ENCODE measurements at regions not wholly inside any gene's neighbourhood (a gene's known extent, or its start where the extent isn't known, plus 50 kb on each side); places are given as distances from the start of the nearest gene placed in this dataset.
A peak's percentile ranks its signal among the peaks of the same experiment; 100 is the strongest.
"Not testable (repeated sequence)": the region's sequence is repeated elsewhere in the genome, so short reads cannot be mapped to it uniquely, and the experiment has no call there.

DNA sequence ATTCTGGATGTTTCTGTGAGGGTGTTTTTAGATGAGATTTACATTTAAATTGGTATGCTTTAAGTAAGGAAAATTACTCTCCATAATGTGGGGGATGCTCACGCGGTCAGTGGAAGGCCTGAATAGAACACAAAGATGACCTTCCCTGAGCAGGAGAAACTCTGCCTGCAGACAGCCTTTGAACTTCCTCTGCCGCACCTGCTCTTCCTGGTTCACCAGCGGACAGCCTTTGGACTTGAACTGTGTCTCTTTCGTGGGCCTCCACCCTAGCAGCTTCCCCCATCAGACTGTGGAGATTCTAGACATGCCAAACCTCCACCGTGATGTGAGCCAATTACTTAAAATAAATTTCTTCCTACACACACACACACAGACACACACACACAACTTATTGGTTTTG, 210.7 kb downstream of the EFCAB11 start:
- no peak for DNase-seq (ENCODE audit: low read depth in 2 of 3, low spot score in 2 of 3)

- DNase-seq (ENCODE audit: low read depth in 2 of 3, low spot score in 2 of 3) = no peak
These were observed 214.3 kb downstream of the EFCAB11 start for GRCh38 chr14:89740241-89740640.

GRCh38 chr14:89736881-89737280, 217.6 kb downstream of the EFCAB11 start:
- DNase-seq (ENCODE audit: low read depth in 2 of 3, low spot score in 2 of 3) = no peak

DNA sequence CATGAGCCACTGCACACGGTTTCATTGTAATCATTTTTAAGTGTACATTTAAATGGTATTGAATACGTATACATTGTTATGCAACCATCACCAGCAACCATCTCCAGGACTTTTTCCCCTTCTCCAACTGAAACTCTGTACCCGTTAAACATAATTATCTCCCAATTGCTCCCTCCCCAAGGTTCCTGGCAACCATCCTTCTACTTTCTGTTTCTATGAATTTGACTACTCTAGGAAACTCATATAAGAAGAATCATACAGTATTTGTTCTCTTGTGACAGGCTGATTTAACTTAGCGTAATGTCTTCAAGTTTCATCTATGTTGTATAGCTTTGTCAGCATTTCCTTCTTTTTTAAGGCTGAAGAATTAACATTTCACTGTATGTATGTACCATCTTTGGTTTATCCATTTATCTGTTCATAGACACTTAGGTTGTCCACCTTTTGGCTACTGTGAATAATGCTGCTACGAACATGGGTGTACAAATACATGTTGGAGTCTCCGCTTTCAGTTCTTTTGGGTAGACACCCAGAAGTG, 223.1 kb downstream of the EFCAB11 start:
- no peak for DNase-seq (ENCODE audit: low read depth in 2 of 3, low spot score in 2 of 3)

- DNase-seq (ENCODE audit: low read depth in 2 of 3, low spot score in 2 of 3) = no peak
These were observed 223.8 kb downstream of the EFCAB11 start for GRCh38 chr14:89730687-89731086.

DNA sequence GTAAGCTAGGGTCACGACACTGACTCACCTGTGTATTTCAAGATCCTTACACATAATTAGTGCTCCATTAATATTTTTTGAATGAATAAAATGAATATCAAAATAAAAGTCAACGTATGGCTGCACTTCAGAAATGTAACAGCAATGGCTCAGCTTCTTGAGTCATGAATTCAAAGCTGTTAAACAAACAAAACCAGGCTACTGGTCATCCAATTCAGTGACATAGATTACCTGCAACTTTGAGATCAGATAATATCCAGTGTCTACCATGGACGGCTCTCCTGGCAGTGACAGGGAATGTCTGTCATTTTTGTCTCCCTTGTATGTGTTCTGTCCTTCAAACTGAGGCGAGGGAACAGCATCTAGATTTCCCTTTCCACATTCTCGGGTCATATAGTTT, 225.6 kb downstream of the EFCAB11 start:
- no peak for DNase-seq (ENCODE audit: low read depth in 2 of 3, low spot score in 2 of 3)

DNA sequence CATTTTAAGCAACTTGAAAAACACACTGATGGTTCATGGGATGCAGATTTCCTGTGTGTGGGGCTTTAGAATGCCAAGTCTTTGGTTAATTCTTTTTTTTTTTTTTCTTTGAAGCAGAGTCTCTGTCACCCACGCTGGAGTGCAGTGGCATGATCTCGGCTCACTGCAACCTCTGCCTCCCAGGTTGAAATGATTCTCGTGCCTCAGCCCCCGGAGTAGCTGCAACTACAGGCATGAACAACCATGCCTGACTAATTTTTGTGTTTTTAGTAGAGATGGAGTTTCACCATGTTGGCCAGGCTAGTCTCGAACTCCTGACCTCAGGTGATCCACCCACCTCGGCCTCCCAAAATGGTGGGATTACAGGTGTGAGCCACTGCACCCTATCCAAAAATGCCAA, 228.3 kb downstream of the EFCAB11 start:
- not testable (repeated sequence) for DNase-seq (ENCODE audit: low read depth in 2 of 3, low spot score in 2 of 3)

DNA sequence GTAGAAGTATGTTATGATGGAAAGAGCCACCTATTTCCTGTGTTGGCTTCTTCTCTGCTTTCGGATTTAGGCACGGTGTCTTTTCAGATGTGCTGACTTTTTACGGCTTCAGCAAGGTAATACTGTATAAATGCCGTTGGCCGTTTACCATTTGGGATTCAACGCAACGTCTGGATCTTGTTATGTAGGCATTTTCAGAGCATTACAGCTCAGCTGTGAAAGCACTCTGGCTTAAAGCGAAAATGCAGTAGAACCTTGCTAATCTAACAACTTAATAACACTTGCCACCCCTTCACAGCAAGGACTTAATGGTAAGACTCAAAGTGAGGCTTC, 229.9 kb downstream of the EFCAB11 start:
- peak in 2 of 3 donors; percentile 11 to 28 for DNase-seq (ENCODE audit: low read depth in 2 of 3, low spot score in 2 of 3)

DNA sequence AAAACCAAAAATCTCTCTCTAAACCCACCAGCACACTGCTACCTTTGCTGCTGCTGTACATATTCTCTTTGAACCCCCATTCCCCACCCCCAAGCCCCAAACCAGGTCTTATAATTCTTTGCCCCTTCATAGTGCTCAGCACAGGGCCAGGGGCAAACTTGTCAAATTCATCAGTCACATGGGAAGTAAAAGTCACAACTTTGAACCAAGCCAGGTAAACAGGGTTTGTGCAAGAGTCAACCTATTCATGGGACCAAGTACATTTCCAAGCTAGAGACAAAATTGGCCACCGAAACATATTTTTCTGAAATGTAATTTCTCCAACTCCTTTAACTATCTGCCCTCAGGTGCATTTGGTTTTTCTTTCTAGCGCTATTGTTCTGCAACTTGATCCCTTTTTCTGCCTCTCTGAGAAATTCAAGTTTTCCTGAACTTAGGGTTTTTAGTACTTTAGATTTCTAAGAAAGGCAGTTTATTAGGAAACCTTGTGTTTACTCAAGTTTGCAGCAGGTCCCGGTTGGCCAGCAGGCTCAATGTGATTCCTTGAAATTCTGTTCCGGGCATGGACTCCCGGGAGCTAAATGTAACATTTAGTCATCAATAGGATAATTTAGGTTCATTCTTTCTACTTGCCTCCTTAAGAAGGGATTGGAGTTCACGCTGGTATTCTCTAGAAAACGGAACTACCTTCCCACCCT, 230.5 kb downstream of the EFCAB11 start:
- no peak for DNase-seq (ENCODE audit: low read depth in 2 of 3, low spot score in 2 of 3)

- peak in 1 of 3 donors; percentile 8 for DNase-seq (ENCODE audit: low read depth in 2 of 3, low spot score in 2 of 3)
These were observed 232.6 kb downstream of the EFCAB11 start for GRCh38 chr14:89721956-89722355.

- DNase-seq (ENCODE audit: low read depth in 2 of 3, low spot score in 2 of 3) = peak; percentile 68 to 95 (median 84)
These were observed 233.5 kb downstream of the EFCAB11 start for GRCh38 chr14:89720741-89721729.

GRCh38 chr14:89720076-89720687, 234.3 kb downstream of the EFCAB11 start:
- peak in 2 of 3 donors; percentile 14 to 39 for DNase-seq (ENCODE audit: low read depth in 2 of 3, low spot score in 2 of 3)

- peak in 2 of 3 donors; percentile 54 to 77 for DNase-seq (ENCODE audit: low read depth in 2 of 3, low spot score in 2 of 3)
These were observed 235.0 kb downstream of the EFCAB11 start for GRCh38 chr14:89719366-89720075.

- no peak for DNase-seq (ENCODE audit: low read depth in 2 of 3, low spot score in 2 of 3)
These were observed 245.4 kb downstream of the EFCAB11 start for GRCh38 chr14:89708982-89709625.

DNA sequence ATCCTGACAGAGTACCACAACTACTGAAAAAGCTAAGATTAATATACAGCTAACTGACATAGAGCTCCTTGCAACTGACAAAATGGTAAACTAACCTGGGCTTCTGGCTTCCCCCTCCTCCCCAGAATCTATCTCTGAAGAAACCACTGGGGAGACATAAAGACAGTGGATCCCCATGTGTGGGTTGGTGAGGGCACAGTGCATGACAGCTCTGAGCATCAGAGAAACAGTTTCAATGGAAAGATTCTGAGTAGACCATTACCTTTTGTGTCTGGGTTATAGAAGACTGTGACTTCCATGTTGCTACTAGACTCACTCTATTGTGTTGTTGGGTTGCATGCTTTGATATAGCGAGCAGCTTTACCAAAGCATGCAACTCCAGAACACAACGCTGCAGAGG, 247.4 kb downstream of the EFCAB11 start:
- DNase-seq (ENCODE audit: low read depth in 2 of 3, low spot score in 2 of 3) = no peak

DNA sequence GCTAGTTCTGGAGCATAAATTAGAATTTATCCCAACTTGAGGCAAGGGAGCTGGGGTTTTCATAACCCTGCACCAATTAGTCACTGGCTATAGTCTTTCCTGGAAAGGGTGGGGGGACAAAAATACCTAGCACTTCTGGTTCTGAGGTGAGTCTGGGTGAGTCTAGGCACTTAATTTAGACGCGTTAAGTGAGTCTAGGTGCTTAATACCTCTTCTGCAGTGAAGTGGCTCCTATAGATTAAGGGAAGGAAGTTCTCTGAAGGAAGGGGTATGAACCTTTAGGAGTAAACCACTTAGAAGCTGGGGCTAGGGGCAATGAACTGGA, 251.7 kb downstream of the EFCAB11 start:
- no peak for DNase-seq (ENCODE audit: low read depth in 2 of 3, low spot score in 2 of 3)

GRCh38 chr14:89702073-89702875, 252.3 kb downstream of the EFCAB11 start:
- DNase-seq (ENCODE audit: low read depth in 2 of 3, low spot score in 2 of 3) = no peak

GRCh38 chr14:89701211-89702043, 253.1 kb downstream of the EFCAB11 start:
- peak; percentile 74 to 79 (median 76) for DNase-seq (ENCODE audit: low read depth in 2 of 3, low spot score in 2 of 3)
